ENCODE measurements at regions not wholly inside any gene's neighbourhood (a gene's known extent, or its start where the extent isn't known, plus 50 kb on each side); places are given as distances from the start of the nearest gene placed in this dataset.

DNA sequence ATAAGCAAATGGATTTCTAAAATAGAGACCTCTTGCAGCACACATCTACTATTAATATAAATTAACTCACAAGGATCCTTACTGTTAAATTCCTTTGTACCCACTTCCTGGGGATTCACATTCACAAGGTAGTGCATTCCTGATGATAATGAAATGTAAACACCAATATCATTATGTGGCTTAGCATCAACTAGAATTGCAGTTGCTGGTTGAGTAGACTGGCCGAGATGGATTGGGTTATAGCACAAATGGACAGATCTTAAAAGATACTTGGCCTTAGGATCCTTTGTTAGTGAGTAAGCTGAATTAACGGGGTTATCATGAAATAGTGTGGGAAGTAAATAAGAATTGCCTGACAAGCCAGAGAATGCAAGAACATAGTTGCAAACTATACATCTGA, 369.1 kb downstream of the AEBP2 start:
- TF ChIP-seq POLR2AphosphoS5 (IDR thresholded peaks at IDR 0.05; ENCODE audit: low read depth, low read length) = no peak
- no peak for TF ChIP-seq POLR2A (IDR thresholded peaks at IDR 0.05; ENCODE audit: low read depth, low read length)

Data from GM12892 (cell line).